Endothelial cell of umbilical vein (primary cell): ENCODE measurements at regions not wholly inside any gene's neighbourhood (a gene's known extent, or its start where the extent isn't known, plus 50 kb on each side); places are given as distances from the start of the nearest gene placed in this dataset.

ENCODE experiments used
- BruUV-seq: library from RNA; stranded (reverse); fragments of 400-500 nt; replicated peaks from 2 replicates; lab custom pipeline; 2021; lab: Mats Ljungman, UMichigan
- CTCF ChIA-PET: fragments of 300-600, 350-600 bp; sonication (Branson Sonifier 250); formaldehyde crosslinking; loops from one replicate; lab custom pipeline; 2021; ENCODE audit warnings: antibody characterized with exemption, inconsistent platforms; lab: Charles Lee
- POLR2A ChIA-PET: fragments of 300-600, 350-600 bp; sonication (Branson Sonifier 250); formaldehyde crosslinking; loops from one replicate; lab custom pipeline; 2021; ENCODE audit warnings: antibody characterized with exemption, inconsistent platforms; lab: Charles Lee
- DNase-seq: peaks from one replicate; pipeline ENCODE4 v3.0.0-alpha.2; 2011; ENCODE audit warnings: low read depth, low spot score
- FAIRE-seq: peaks from 2 replicates; lab custom pipeline; 2011; peaks lifted over from hg19 to GRCh38; lab: Jason Lieb, UNC
- H2AFZ ChIP-seq: 2 replicates; pipeline ENCODE4 v1.6.0; 2012; ENCODE audit warnings: low read depth, low read length, control low read depth, inconsistent platforms
- H3K27ac ChIP-seq: 2 replicates; pipeline ENCODE4 v1.5.1; 2011; ENCODE audit warnings: low read depth, mild to moderate bottlenecking, control low read depth, low read length, moderate library complexity; ENCODE audit not compliant: insufficient read depth
- H3K27me3 ChIP-seq, 2 experiments: 2 replicates each; pipeline versions ENCODE4 v1.6.0 to v1.6.1; 2011; ENCODE audit warnings: low read length in 2 of 2, mixed read lengths in 1 of 2; ENCODE audit not compliant: control insufficient read depth in 2 of 2, insufficient read depth in 2 of 2
- H3K36me3 ChIP-seq, 2 experiments: 2 replicates in 1 of 2; 3 replicates in 1 of 2; pipeline ENCODE4 v1.5.1; 2011; ENCODE audit warnings: low read length in 2 of 2, mild to moderate bottlenecking in 1 of 2, moderate library complexity in 1 of 2; ENCODE audit not compliant: control insufficient read depth in 2 of 2, insufficient read depth in 2 of 2; ENCODE audit errors: extremely low read depth in 1 of 2
- H3K4me1 ChIP-seq: 3 replicates; pipeline ENCODE4 v1.5.1; 2011; ENCODE audit warnings: mild to moderate bottlenecking, low read length; ENCODE audit not compliant: control insufficient read depth, insufficient read depth; ENCODE audit errors: extremely low read depth
- H3K4me2 ChIP-seq: 2 replicates; pipeline ENCODE4 v1.6.1; 2011; ENCODE audit warnings: low read length, control low read depth, mixed read lengths; ENCODE audit not compliant: insufficient read depth
- H3K4me3 ChIP-seq, 3 experiments: fragments of 200-600 bp in 1 of 3; sonication (generic), shearing (Covaris generic) in 1 of 3; replicated peaks in 1 of 3; 2 replicates each; pipeline ENCODE4 v1.5.1; 2011 to 2016; ENCODE audit warnings: control low read depth in 3 of 3, low read length in 3 of 3, mild to moderate bottlenecking in 2 of 3, inconsistent platforms in 1 of 3, low read depth in 1 of 3, moderate library complexity in 1 of 3; ENCODE audit not compliant: insufficient read depth in 1 of 3
- H3K79me2 ChIP-seq: 2 replicates; pipeline ENCODE4 v1.6.0; 2012; ENCODE audit warnings: low read length, inconsistent platforms; ENCODE audit not compliant: control insufficient read depth, insufficient read depth
- H3K9ac ChIP-seq: replicated peaks from 2 replicates; pipeline ENCODE3; 2011; ENCODE audit warnings: low read length, control low read depth; ENCODE audit not compliant: insufficient read depth; ENCODE audit errors: extremely low read depth
- H3K9me1 ChIP-seq: replicated peaks from 3 replicates; pipeline ENCODE4 v1.6.0; 2011; ENCODE audit warnings: mild to moderate bottlenecking, low read length; ENCODE audit not compliant: control insufficient read depth, insufficient read depth; ENCODE audit errors: extremely low read depth
- H3K9me3 ChIP-seq: replicated peaks from 2 replicates; pipeline ENCODE4 v1.5.1; 2012; ENCODE audit warnings: low read length, inconsistent platforms; ENCODE audit not compliant: control insufficient read depth, insufficient read depth
- H4K20me1 ChIP-seq: replicated peaks from 2 replicates; pipeline ENCODE3; 2011; ENCODE audit warnings: mild to moderate bottlenecking, low read length; ENCODE audit not compliant: control insufficient read depth, insufficient read depth; ENCODE audit errors: extremely low read depth
- EZH2 ChIP-seq: IDR thresholded peaks from 2 replicates; pipeline ENCODE4 v1.6.1; 2012; ENCODE audit warnings: borderline replicate concordance, low read depth, mild to moderate bottlenecking, moderate library complexity, low read length, inconsistent platforms; ENCODE audit not compliant: severe bottlenecking
- FOS ChIP-seq: IDR thresholded peaks from 2 replicates; pipeline ENCODE4 v1.6.1; 2011; ENCODE audit warnings: mild to moderate bottlenecking, low read length, moderate library complexity, borderline replicate concordance; ENCODE audit not compliant: insufficient read depth
- GATA2 ChIP-seq: IDR thresholded peaks from 2 replicates; pipeline ENCODE4 v1.7.0; 2011; ENCODE audit warnings: low read depth, mild to moderate bottlenecking, moderate library complexity, mixed read lengths, low read length; ENCODE audit not compliant: insufficient read length, insufficient read depth
- JUN ChIP-seq: IDR thresholded peaks from 2 replicates; pipeline ENCODE4 v1.6.1; 2011; ENCODE audit warnings: borderline replicate concordance, low read depth; ENCODE audit not compliant: insufficient read length, insufficient read depth
- MYC ChIP-seq: IDR thresholded peaks from one replicate; pipeline ENCODE4 v1.6.1; 2011; ENCODE audit warnings: mild to moderate bottlenecking, low read depth, low read length
- POLR2A ChIP-seq: IDR thresholded peaks from 2 replicates; pipeline ENCODE4 v1.6.1; 2012; ENCODE audit warnings: low read depth, mild to moderate bottlenecking, control low read depth, low read length
- POLR2AphosphoS5 ChIP-seq: IDR thresholded peaks from 2 replicates; pipeline ENCODE4 v1.6.1; 2012; ENCODE audit warnings: low read depth, mild to moderate bottlenecking, control low read depth, low read length, moderate library complexity; ENCODE audit not compliant: insufficient read depth
- dilution Hi-C: fragments of 300-500 bp; cut with MboI; formaldehyde crosslinking; loops from one replicate; pipeline ENCODE4 v1.15.0; 2019; ENCODE audit warnings: low sequenced_read_pairs; ENCODE audit not compliant: extremely low pct_ligation_motif_present
- intact Hi-C: fragments of 100-400 bp; cut with micrococcal nuclease; formaldehyde crosslinking; loops from one replicate; pipeline ENCODE4 v1.10.0; 2022
- TF ChIP-seq, protein P1 (sequence below), 2 donors: IDR thresholded peaks; 1 replicate in 1 of 2; 2 replicates in 1 of 2; pipeline ENCODE4 v1.5.1; 2011; ENCODE audit warnings: low read length in 2 of 2, mild to moderate bottlenecking in 2 of 2, moderate library complexity in 2 of 2, control low read depth in 1 of 2, inconsistent platforms in 1 of 2, low read depth in 1 of 2; ENCODE audit not compliant: insufficient read depth in 1 of 2; ENCODE audit errors: extremely low read depth in 1 of 2
- TF ChIP-seq, protein P2 (sequence below): IDR thresholded peaks from 2 replicates; pipeline ENCODE4 v1.6.1; 2011; ENCODE audit not compliant: insufficient read depth, insufficient read length

DNA sequence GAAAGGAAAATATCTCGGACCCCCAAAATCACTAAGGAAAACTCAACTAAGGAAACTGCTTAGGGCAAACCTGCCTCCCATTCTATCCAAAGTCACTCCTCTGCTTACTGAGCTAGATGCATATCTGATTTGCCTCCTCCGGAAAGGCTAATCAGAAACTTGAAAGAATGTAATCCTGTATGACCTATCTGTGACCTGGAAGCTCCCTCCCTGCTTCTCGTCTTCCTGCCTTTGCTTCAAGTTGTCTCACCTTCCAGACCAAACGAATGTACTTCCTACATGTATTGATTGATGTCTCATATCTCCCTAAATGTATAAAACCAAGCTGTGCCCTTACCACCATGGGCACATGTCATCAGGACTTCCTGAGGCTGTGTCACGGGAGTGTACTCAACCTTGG is 58.1 kb upstream of the SEC61G start:
- Histone ChIP-seq H3K9ac (no peak overlapping the region), H3K36me3 (no peaks in the 10 kb centered on the region), H3K9me1 (no peaks in the 10 kb centered on the region), H3K9me3 (no peaks in the 10 kb centered on the region), H3K27ac (no peak overlapping the region), H2AFZ (no peak overlapping the region), H3K4me2 (peak overlapping the region; percentile 30), H4K20me1 (no peaks in the 10 kb centered on the region), H3K79me2 (no peaks in the 10 kb centered on the region), H3K27me3 (peaks cover 3 to 7% of the 10 kb centered on the region in 2 experiments), H3K4me3 (no peak overlapping the region), H3K4me1 (peaks cover 4% of the 10 kb centered on the region)
- intact Hi-C loops (no loop called here), dilution Hi-C loops (no loop called here)
- ChIA-PET POLR2A (no interaction called here), CTCF (interaction anchor here (0.8 to 2.2 kb wide), 2 partner anchors 10 to 438 kb away, joined by 3 to 6 read pairs; no protein-coding TSS in a partner anchor)
- TF ChIP-seq GATA2: peak; percentile 52
- TF ChIP-seq, protein P1, sequence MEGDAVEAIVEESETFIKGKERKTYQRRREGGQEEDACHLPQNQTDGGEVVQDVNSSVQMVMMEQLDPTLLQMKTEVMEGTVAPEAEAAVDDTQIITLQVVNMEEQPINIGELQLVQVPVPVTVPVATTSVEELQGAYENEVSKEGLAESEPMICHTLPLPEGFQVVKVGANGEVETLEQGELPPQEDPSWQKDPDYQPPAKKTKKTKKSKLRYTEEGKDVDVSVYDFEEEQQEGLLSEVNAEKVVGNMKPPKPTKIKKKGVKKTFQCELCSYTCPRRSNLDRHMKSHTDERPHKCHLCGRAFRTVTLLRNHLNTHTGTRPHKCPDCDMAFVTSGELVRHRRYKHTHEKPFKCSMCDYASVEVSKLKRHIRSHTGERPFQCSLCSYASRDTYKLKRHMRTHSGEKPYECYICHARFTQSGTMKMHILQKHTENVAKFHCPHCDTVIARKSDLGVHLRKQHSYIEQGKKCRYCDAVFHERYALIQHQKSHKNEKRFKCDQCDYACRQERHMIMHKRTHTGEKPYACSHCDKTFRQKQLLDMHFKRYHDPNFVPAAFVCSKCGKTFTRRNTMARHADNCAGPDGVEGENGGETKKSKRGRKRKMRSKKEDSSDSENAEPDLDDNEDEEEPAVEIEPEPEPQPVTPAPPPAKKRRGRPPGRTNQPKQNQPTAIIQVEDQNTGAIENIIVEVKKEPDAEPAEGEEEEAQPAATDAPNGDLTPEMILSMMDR (IDR thresholded peaks at IDR 0.05; ENCODE audit: extremely low read depth in 1 of 2, insufficient read depth in 1 of 2, low read depth in 1 of 2, low read length in 2 of 2): no peak
- DNase-seq (no peak), FAIRE-seq (no peak)
- no TSS peak for BruUV-seq

DNA sequence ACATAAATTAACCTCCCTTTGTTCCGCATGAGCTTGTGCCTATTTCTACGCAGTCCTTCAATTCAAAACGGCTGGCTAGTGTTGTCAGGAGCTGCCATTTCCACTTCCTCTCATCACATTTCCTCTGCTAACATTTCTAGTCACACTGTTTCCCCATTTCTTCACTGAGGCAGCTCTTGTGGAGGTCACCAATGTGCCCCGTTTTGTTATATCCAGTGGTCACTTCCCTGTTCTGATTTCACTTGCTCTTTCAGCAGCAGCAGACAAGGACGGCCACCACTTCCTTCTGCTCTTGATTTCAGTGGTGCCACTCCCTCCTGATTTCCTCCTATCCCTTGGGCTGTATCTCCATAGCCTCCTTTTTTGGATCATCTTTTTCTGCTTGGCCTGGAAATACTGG is 64.8 kb upstream of the SEC61G start:
- DNase-seq (no peak), FAIRE-seq (no peak)
- CTCF ChIA-PET: interaction anchor here (0.8 to 1.0 kb wide), 3 partner anchors 18 to 432 kb away, joined by 3 read pairs; no protein-coding TSS in a partner anchor
- Histone ChIP-seq H3K9me3 (no peaks in the 10 kb centered on the region), H3K36me3 (no peaks in the 10 kb centered on the region), H2AFZ (peak overlapping the region; percentile 59), H3K27ac (no peak overlapping the region), H3K4me1 (no peaks in the 10 kb centered on the region), H3K9ac (no peak overlapping the region), H4K20me1 (no peaks in the 10 kb centered on the region), H3K4me3 (no peak overlapping the region), H3K27me3 (peaks cover 2 to 11% of the 10 kb centered on the region in 2 experiments), H3K9me1 (no peaks in the 10 kb centered on the region), H3K4me2 (no peak overlapping the region), H3K79me2 (no peaks in the 10 kb centered on the region)
- TF ChIP-seq MYC (no peak), EZH2 (no peak), JUN (no peak), GATA2 (no peak), POLR2AphosphoS5 (no peak), FOS (no peak), POLR2A (no peak)
- TF ChIP-seq, protein P1 (IDR thresholded peaks at IDR 0.05; ENCODE audit: extremely low read depth in 1 of 2, insufficient read depth in 1 of 2, low read depth in 1 of 2, low read length in 2 of 2): no peak
- TF ChIP-seq, protein P2, sequence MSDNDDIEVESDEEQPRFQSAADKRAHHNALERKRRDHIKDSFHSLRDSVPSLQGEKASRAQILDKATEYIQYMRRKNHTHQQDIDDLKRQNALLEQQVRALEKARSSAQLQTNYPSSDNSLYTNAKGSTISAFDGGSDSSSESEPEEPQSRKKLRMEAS: no peak
- intact Hi-C loops: no loop called here
- no TSS peak for BruUV-seq
- dilution Hi-C loops: no loop called here
- POLR2A ChIA-PET: no interaction called here
